Ovary (tissue), 7 donors: ENCODE measurements at regions not wholly inside any gene's neighbourhood (a gene's known extent, or its start where the extent isn't known, plus 50 kb on each side); places are given as distances from the start of the nearest gene placed in this dataset.

Source experiments
- DNase-seq, 5 donors: peaks; one replicate each; pipeline ENCODE4 v3.0.0-alpha.2; 2019 to 2020
- H3K27ac ChIP-seq, 2 donors: fragments of 200-600 bp; one replicate each; pipeline versions ENCODE4 v1.5.1 to v1.8.0; 2019 to 2022
- H3K27me3 ChIP-seq: fragments of 200-600 bp; one replicate; pipeline ENCODE4 v1.8.0; 2022
- H3K36me3 ChIP-seq: fragments of 200-600 bp; sonication (generic); one replicate; pipeline ENCODE4 v1.5.1; 2019
- H3K4me1 ChIP-seq: one replicate; pipeline ENCODE4 v1.8.1; 2013; ENCODE audit warnings: mild to moderate bottlenecking, moderate library complexity; ENCODE audit not compliant: insufficient read depth
- H3K4me3 ChIP-seq: fragments of 200-600 bp; sonication (generic); one replicate; pipeline ENCODE4 v1.5.1; 2017
- H3K9me3 ChIP-seq, 2 donors: fragments of 200-600 bp in 1 of 2; sonication (generic) in 1 of 2; one replicate each; pipeline versions ENCODE4 v1.5.1 to v1.8.1; 2013 to 2019; ENCODE audit warnings: mild to moderate bottlenecking in 1 of 2, moderate library complexity in 1 of 2
- EP300 ChIP-seq: sonication (generic); formaldehyde crosslinking; IDR thresholded peaks from one replicate; pipeline ENCODE4 v1.6.1; 2017; ENCODE audit warnings: antibody characterized with exemption
- POLR2A ChIP-seq: fragments of 450-650 bp; IDR thresholded peaks from one replicate; pipeline ENCODE4 v1.6.1; 2017; ENCODE audit warnings: antibody characterized with exemption, mild to moderate bottlenecking, moderate library complexity
- WGBS, 3 donors: extraction: QIAGEN DNeasy Blood & Tissue Kit in 1 of 3; methylation state at CpG; one replicate each; pipeline versions ENCODE4 v1.1.5 to v1.1.7; 2013 to 2017; 5-methylcytosine and 5-hydroxymethylcytosine counted together
- intact Hi-C, 4 donors: fragments of 100-400 bp; cut with DNase I; formaldehyde crosslinking; loops; one replicate each; pipeline versions ENCODE4 v1.11.0 to v1.15.1; 2022 to 2023
- TF ChIP-seq, protein P1 (sequence below), 3 donors: fragments of 450-650 bp in 2 of 3; fragments of 200-600 bp in 1 of 3; IDR thresholded peaks; one replicate each; pipeline versions ENCODE4 v1.5.1 to v1.8.0; 2016 to 2022; ENCODE audit warnings: antibody characterized with exemption in 3 of 3, mild to moderate bottlenecking in 1 of 3
- donor health status: DM: no; HTN: no; CAD: no; lungs with moderate emphysema.
- donor health status: DM: no; HTN: no; CAD: no.
- donor health status: Bipolar disorder and iron deficiency.
- donor health status: DM: no; HTN: no; CAD: no.
- donor health status: DM: yes; HTN: yes; CAD: no.

GRCh38 chr12:115385141-115385540 is 701.2 kb upstream of the TBX3 start:
- Histone ChIP-seq H3K4me1 (no peaks in the 10 kb centered on the region), H3K27ac (no peak overlapping the region), H3K4me3 (no peak overlapping the region), H3K27me3 (no peaks in the 10 kb centered on the region), H3K36me3 (no peaks in the 10 kb centered on the region), H3K9me3 (no peaks in the 10 kb centered on the region)
- intact Hi-C loops: no loop called here
- no peak for TF ChIP-seq EP300
- TF ChIP-seq, protein P1, sequence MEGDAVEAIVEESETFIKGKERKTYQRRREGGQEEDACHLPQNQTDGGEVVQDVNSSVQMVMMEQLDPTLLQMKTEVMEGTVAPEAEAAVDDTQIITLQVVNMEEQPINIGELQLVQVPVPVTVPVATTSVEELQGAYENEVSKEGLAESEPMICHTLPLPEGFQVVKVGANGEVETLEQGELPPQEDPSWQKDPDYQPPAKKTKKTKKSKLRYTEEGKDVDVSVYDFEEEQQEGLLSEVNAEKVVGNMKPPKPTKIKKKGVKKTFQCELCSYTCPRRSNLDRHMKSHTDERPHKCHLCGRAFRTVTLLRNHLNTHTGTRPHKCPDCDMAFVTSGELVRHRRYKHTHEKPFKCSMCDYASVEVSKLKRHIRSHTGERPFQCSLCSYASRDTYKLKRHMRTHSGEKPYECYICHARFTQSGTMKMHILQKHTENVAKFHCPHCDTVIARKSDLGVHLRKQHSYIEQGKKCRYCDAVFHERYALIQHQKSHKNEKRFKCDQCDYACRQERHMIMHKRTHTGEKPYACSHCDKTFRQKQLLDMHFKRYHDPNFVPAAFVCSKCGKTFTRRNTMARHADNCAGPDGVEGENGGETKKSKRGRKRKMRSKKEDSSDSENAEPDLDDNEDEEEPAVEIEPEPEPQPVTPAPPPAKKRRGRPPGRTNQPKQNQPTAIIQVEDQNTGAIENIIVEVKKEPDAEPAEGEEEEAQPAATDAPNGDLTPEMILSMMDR (IDR thresholded peaks at IDR 0.05): no peak
- TF ChIP-seq POLR2A: no peak
- no peak for DNase-seq
- WGBS, 3 donors: 87 to 92% (median 89%) methylated on average over 4 of the region's 4 CpGs

GRCh38 chr12:115384391-115384790 is 700.4 kb upstream of the TBX3 start:
- no peaks in the 10 kb centered on the region for H3K27me3 ChIP-seq

DNA sequence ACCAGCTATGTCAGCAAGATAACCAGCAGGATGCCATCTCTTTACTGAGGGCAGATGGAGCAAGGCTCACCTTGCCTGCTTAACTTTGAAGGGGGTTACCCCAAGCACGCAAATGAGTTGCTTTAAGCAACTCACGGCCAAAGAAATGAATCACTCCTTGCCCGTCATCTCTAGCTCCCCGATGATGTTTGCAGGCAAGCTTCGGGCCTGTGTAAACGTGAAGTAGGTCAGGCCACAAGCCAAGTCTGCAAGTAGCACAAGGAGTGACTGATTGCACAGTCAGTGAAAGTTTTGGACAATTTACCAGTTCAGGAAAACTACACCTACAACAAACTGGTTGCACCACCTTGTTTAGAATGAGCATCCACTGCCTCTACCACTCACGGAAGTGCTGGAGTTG is 699.7 kb upstream of the TBX3 start:
- intact Hi-C loops: no loop called here
- no peaks in the 10 kb centered on the region for H3K36me3 ChIP-seq
- H3K4me3 ChIP-seq: no peak overlapping the region
- H3K27me3 ChIP-seq: no peaks in the 10 kb centered on the region
- no peak for DNase-seq
- H3K27ac ChIP-seq: no peak overlapping the region
- WGBS, 3 donors: 66 to 72% (median 69%) methylated on average over 7 of the region's 7 CpGs
- TF ChIP-seq POLR2A (no peak), EP300 (no peak)
- TF ChIP-seq, protein P1 (IDR thresholded peaks at IDR 0.05): no peak
- no peaks in the 10 kb centered on the region for H3K9me3 ChIP-seq
- no peaks in the 10 kb centered on the region for H3K4me1 ChIP-seq

More at GRCh38 chr12:115384391-115384790, 700.4 kb upstream of the TBX3 start:
- no peaks in the 10 kb centered on the region for H3K9me3 ChIP-seq
- WGBS, 3 donors: 89 to 94% (median 89%) methylated on average over 5 of the region's 5 CpGs
- no peak for DNase-seq
- H3K4me3 ChIP-seq: no peak overlapping the region
- H3K36me3 ChIP-seq: no peaks in the 10 kb centered on the region
- H3K27ac ChIP-seq: no peak overlapping the region
- no peaks in the 10 kb centered on the region for H3K4me1 ChIP-seq
- intact Hi-C loops: no loop called here
- TF ChIP-seq POLR2A (no peak), EP300 (no peak)
- TF ChIP-seq, protein P1 (IDR thresholded peaks at IDR 0.05): no peak

- no peak overlapping the region for H3K4me3 ChIP-seq
- TF ChIP-seq POLR2A: no peak
- TF ChIP-seq, protein P1 (IDR thresholded peaks at IDR 0.05): no peak
- TF ChIP-seq EP300: no peak
- H3K27ac ChIP-seq: no peak overlapping the region
- WGBS, 3 donors: 70 to 82% (median 78%) methylated on average over 5 of the region's 5 CpGs
- no peak for DNase-seq
- no peaks in the 10 kb centered on the region for H3K4me1 ChIP-seq
- no peaks in the 10 kb centered on the region for H3K36me3 ChIP-seq
- H3K9me3 ChIP-seq: no peaks in the 10 kb centered on the region
- intact Hi-C loops: no loop called here
- no peaks in the 10 kb centered on the region for H3K27me3 ChIP-seq
Observed at GRCh38 chr12:115382681-115383080, 698.7 kb upstream of the TBX3 start.
